ENCODE measurements at regions not wholly inside any gene's neighbourhood (a gene's known extent, or its start where the extent isn't known, plus 50 kb on each side); places are given as distances from the start of the nearest gene placed in this dataset.

GRCh38 chr5:88405783-88406182 is 137.1 kb upstream of the TMEM161B start:
- Histone ChIP-seq H4K20me1 (ENCODE audit: control insufficient read depth, insufficient read depth, low read depth, low read length) (no peaks in the 10 kb centered on the region), H3K4me2 (ENCODE audit: low read length) (no peak overlapping the region), H3K9me3 (ENCODE audit: control insufficient read depth, insufficient read depth, low read length) (no peaks in the 10 kb centered on the region), H3F3A (ENCODE audit: control insufficient read depth, insufficient read depth) (no peaks in the 10 kb centered on the region), H3K36me3 (ENCODE audit: control insufficient read depth, low read length) (no peaks in the 10 kb centered on the region), H3K79me2 (ENCODE audit: control insufficient read depth, low read length) (no peaks in the 10 kb centered on the region), H3K4me3 (ENCODE audit: low read length) (no peak overlapping the region), H3K4me1 (ENCODE audit: control insufficient read depth, low read length) (no peaks in the 10 kb centered on the region), H3K27ac (ENCODE audit: low read depth, low read length) (no peak overlapping the region), H3K27me3 (ENCODE audit: control insufficient read depth, low read length) (no peaks in the 10 kb centered on the region), H3K9me2 (replicated peaks; ENCODE audit: control insufficient read depth, low read length) (no peaks in the 10 kb centered on the region)
- TF ChIP-seq CTCF (IDR thresholded peaks at IDR 0.05; ENCODE audit: low read depth, low read length, poor library complexity, severe bottlenecking) (no peak), EZH2phosphoT487 (IDR thresholded peaks at IDR 0.05; ENCODE audit: borderline replicate concordance, low read length) (no peak)

- no peaks in the 10 kb centered on the region for H4K20me1 ChIP-seq (ENCODE audit: control insufficient read depth, insufficient read depth, low read depth, low read length)
- H3K27ac ChIP-seq (ENCODE audit: low read depth, low read length) = no peak overlapping the region
- no peaks in the 10 kb centered on the region for H3K79me2 ChIP-seq (ENCODE audit: control insufficient read depth, low read length)
- H3K9me3 ChIP-seq (ENCODE audit: control insufficient read depth, insufficient read depth, low read length) = no peaks in the 10 kb centered on the region
- no peaks in the 10 kb centered on the region for H3K4me1 ChIP-seq (ENCODE audit: control insufficient read depth, low read length)
- no peaks in the 10 kb centered on the region for H3F3A ChIP-seq (ENCODE audit: control insufficient read depth, insufficient read depth)
- H3K4me2 ChIP-seq (ENCODE audit: low read length) = no peak overlapping the region
- no peak overlapping the region for H3K4me3 ChIP-seq (ENCODE audit: low read length)
- H3K9me2 ChIP-seq (replicated peaks; ENCODE audit: control insufficient read depth, low read length) = no peaks in the 10 kb centered on the region
- no peaks in the 10 kb centered on the region for H3K36me3 ChIP-seq (ENCODE audit: control insufficient read depth, low read length)
- no peaks in the 10 kb centered on the region for H3K27me3 ChIP-seq (ENCODE audit: control insufficient read depth, low read length)
- TF ChIP-seq CTCF (IDR thresholded peaks at IDR 0.05; ENCODE audit: low read depth, low read length, poor library complexity, severe bottlenecking) = no peak
- TF ChIP-seq EZH2phosphoT487 (IDR thresholded peaks at IDR 0.05; ENCODE audit: borderline replicate concordance, low read length) = no peak
Measured at GRCh38 chr5:88404405-88404804, 135.8 kb upstream of the TMEM161B start.

GRCh38 chr5:88401686-88402085 is 133.0 kb upstream of the TMEM161B start:
- H4K20me1 ChIP-seq (ENCODE audit: control insufficient read depth, insufficient read depth, low read depth, low read length) = no peaks in the 10 kb centered on the region
- no peak for TF ChIP-seq EZH2phosphoT487 (IDR thresholded peaks at IDR 0.05; ENCODE audit: borderline replicate concordance, low read length)
- no peak overlapping the region for H3K27ac ChIP-seq (ENCODE audit: low read depth, low read length)
- no peaks in the 10 kb centered on the region for H3K27me3 ChIP-seq (ENCODE audit: control insufficient read depth, low read length)
- no peaks in the 10 kb centered on the region for H3K9me2 ChIP-seq (replicated peaks; ENCODE audit: control insufficient read depth, low read length)
- H3F3A ChIP-seq (ENCODE audit: control insufficient read depth, insufficient read depth) = no peaks in the 10 kb centered on the region
- H3K9me3 ChIP-seq (ENCODE audit: control insufficient read depth, insufficient read depth, low read length) = no peaks in the 10 kb centered on the region
- H3K4me3 ChIP-seq (ENCODE audit: low read length) = no peak overlapping the region
- no peaks in the 10 kb centered on the region for H3K79me2 ChIP-seq (ENCODE audit: control insufficient read depth, low read length)
- no peaks in the 10 kb centered on the region for H3K36me3 ChIP-seq (ENCODE audit: control insufficient read depth, low read length)
- no peaks in the 10 kb centered on the region for H3K4me1 ChIP-seq (ENCODE audit: control insufficient read depth, low read length)
- no peak overlapping the region for H3K4me2 ChIP-seq (ENCODE audit: low read length)

- Histone ChIP-seq H4K20me1 (ENCODE audit: control insufficient read depth, insufficient read depth, low read depth, low read length) (no peaks in the 10 kb centered on the region), H3F3A (ENCODE audit: control insufficient read depth, insufficient read depth) (no peaks in the 10 kb centered on the region), H3K27me3 (ENCODE audit: control insufficient read depth, low read length) (no peaks in the 10 kb centered on the region), H3K79me2 (ENCODE audit: control insufficient read depth, low read length) (no peaks in the 10 kb centered on the region), H3K4me1 (ENCODE audit: control insufficient read depth, low read length) (no peaks in the 10 kb centered on the region), H3K9me2 (replicated peaks; ENCODE audit: control insufficient read depth, low read length) (no peaks in the 10 kb centered on the region), H3K36me3 (ENCODE audit: control insufficient read depth, low read length) (no peaks in the 10 kb centered on the region), H3K9me3 (ENCODE audit: control insufficient read depth, insufficient read depth, low read length) (no peaks in the 10 kb centered on the region), H3K4me3 (ENCODE audit: low read length) (no peak overlapping the region), H3K27ac (ENCODE audit: low read depth, low read length) (no peak overlapping the region), H3K4me2 (ENCODE audit: low read length) (no peak overlapping the region)
- TF ChIP-seq CTCF (IDR thresholded peaks at IDR 0.05; ENCODE audit: low read depth, low read length, poor library complexity, severe bottlenecking) (no peak), EZH2phosphoT487 (IDR thresholded peaks at IDR 0.05; ENCODE audit: borderline replicate concordance, low read length) (no peak)
Measured at GRCh38 chr5:88401228-88401627, 132.6 kb upstream of the TMEM161B start.

All from DOHH2 (cell line).